A549 (cell line): ENCODE measurements at regions not wholly inside any gene's neighbourhood (a gene's known extent, or its start where the extent isn't known, plus 50 kb on each side); places are given as distances from the start of the nearest gene placed in this dataset.

Experiments
- ATAC-seq, 2 experiments: fragments of 200-7000 bp in 1 of 2; fragments of >200 bp in 1 of 2; cut with Nextera tagmentation in 1 of 2; cut with Tn5 transposase in 1 of 2; 3 replicates each; pipeline versions ENCODE4 v1.8.0 to v1.9.1; 2018 to 2020; ENCODE audit warnings: mild to moderate bottlenecking in 1 of 2, moderate library complexity in 1 of 2
- CTCF ChIA-PET: fragments of 300-600 bp; sonication (Branson Sonifier 250); formaldehyde crosslinking; extraction: SDS; loops from one replicate; lab custom pipeline; 2021; ENCODE audit warnings: antibody characterized with exemption, inconsistent platforms; lab: Yijun Ruan, JAX
- POLR2A ChIA-PET: fragments of 350-600 bp; formaldehyde crosslinking; extraction: SDS; loops from one replicate; lab custom pipeline; 2021; ENCODE audit warnings: antibody characterized with exemption, inconsistent platforms; lab: Yijun Ruan, JAX
- DNase-seq, 2 experiments: peaks; one replicate each; pipeline versions ENCODE4 v3.0.0 to v3.0.0-alpha.2; 2011 to 2016; ENCODE audit warnings: low read depth in 1 of 2, low spot score in 1 of 2
- FAIRE-seq: peaks from 2 replicates; lab custom pipeline; 2011; peaks lifted over from hg19 to GRCh38; lab: Jason Lieb, UNC
- H3K27ac ChIP-seq, 2 experiments: fragments of >200 bp; sonication (Bioruptor Twin); formaldehyde crosslinking; 3 replicates each; pipeline ENCODE4 v1.5.1; 2016 to 2017
- H3K4me1 ChIP-seq: fragments of >200 bp; sonication (Bioruptor Twin); formaldehyde crosslinking; 3 replicates; pipeline ENCODE4 v1.6.1; 2016
- H3K4me2 ChIP-seq: fragments of >200 bp; sonication (Bioruptor Twin); formaldehyde crosslinking; 3 replicates; pipeline ENCODE4 v1.6.1; 2016
- H3K4me3 ChIP-seq: fragments of >200 bp; sonication (Bioruptor Twin); formaldehyde crosslinking; 3 replicates; pipeline ENCODE4 v1.5.1; 2016
- H3K9me3 ChIP-seq: fragments of >200 bp; sonication (Bioruptor Twin); formaldehyde crosslinking; 3 replicates; pipeline ENCODE4 v1.6.1; 2016
- ATOH8 ChIP-seq: fragments of 250-450 bp; sonication (Bioruptor Pico); IDR thresholded peaks from 2 replicates; pipeline ENCODE4 v1.5.0; 2020; ENCODE audit warnings: low read depth, mild to moderate bottlenecking, moderate library complexity
- EP300 ChIP-seq, 2 experiments: fragments of >200 bp; sonication (Bioruptor Twin); formaldehyde crosslinking; IDR thresholded peaks; 2 replicates in 1 of 2; 3 replicates in 1 of 2; pipeline ENCODE4 v1.6.1; 2016 to 2017
- GATA3 ChIP-seq: IDR thresholded peaks from 2 replicates; pipeline ENCODE4 v1.6.1; 2012; ENCODE audit warnings: borderline replicate concordance
- HMGXB4 ChIP-seq: fragments of 250-450 bp; sonication (Bioruptor Pico); IDR thresholded peaks from 2 replicates; pipeline ENCODE4 v1.5.0; 2021; ENCODE audit warnings: mild to moderate bottlenecking, moderate library complexity, borderline replicate concordance
- HOXB5 ChIP-seq: fragments of 250-450 bp; sonication (Bioruptor Pico); IDR thresholded peaks from 2 replicates; pipeline ENCODE4 v1.5.0; 2020; ENCODE audit warnings: mild to moderate bottlenecking, moderate library complexity
- JUNB ChIP-seq: fragments of >200 bp; sonication (Bioruptor Twin); formaldehyde crosslinking; IDR thresholded peaks from 2 replicates; pipeline ENCODE4 v1.6.1; 2016
- KDM1A ChIP-seq: fragments of 200-600 bp; sonication (generic); IDR thresholded peaks from 2 replicates; pipeline ENCODE4 v1.6.1; 2016; ENCODE audit warnings: low read depth, mild to moderate bottlenecking
- MAFK ChIP-seq: fragments of 450-650 bp; IDR thresholded peaks from 2 replicates; pipeline ENCODE4 v1.6.1; 2014; ENCODE audit not compliant: partially characterized antibody
- MAZ ChIP-seq: fragments of 150-350 bp; IDR thresholded peaks from 2 replicates; pipeline ENCODE4 v1.6.1; 2014; ENCODE audit warnings: antibody characterized with exemption, low read depth, low read length, borderline replicate concordance
- NR3C1 ChIP-seq: fragments of >200 bp; sonication (Bioruptor Twin); formaldehyde crosslinking; IDR thresholded peaks from 3 replicates; pipeline ENCODE4 v1.6.1; 2017
- RAD21 ChIP-seq, 2 experiments: fragments of >200 bp in 1 of 2; sonication (Bioruptor Twin) in 1 of 2; formaldehyde crosslinking in 1 of 2; IDR thresholded peaks in 1 of 2; conservative IDR thresholded peaks in 1 of 2; 2 replicates in 1 of 2; 3 replicates in 1 of 2; pipeline ENCODE4 v1.6.1; 2012 to 2018; ENCODE audit warnings: inconsistent platforms in 1 of 2
- RCOR1 ChIP-seq: fragments of 150-350 bp; IDR thresholded peaks from 2 replicates; pipeline ENCODE4 v1.6.1; 2014; ENCODE audit warnings: antibody characterized with exemption, low read length, low read depth
- RFX5 ChIP-seq: fragments of 450-650 bp; IDR thresholded peaks from 2 replicates; pipeline ENCODE4 v1.7.1; 2014; ENCODE audit warnings: antibody characterized with exemption, mild to moderate bottlenecking, moderate library complexity
- SMC3 ChIP-seq: fragments of >200 bp; sonication (Bioruptor Twin); formaldehyde crosslinking; IDR thresholded peaks from 3 replicates; pipeline ENCODE4 v1.6.1; 2018; ENCODE audit warnings: inconsistent platforms
- TFCP2L1 ChIP-seq: fragments of 250-450 bp; sonication (Bioruptor Pico); IDR thresholded peaks from 2 replicates; pipeline ENCODE4 v1.5.0; 2021; ENCODE audit warnings: mild to moderate bottlenecking
- ZFP36 ChIP-seq: fragments of 450-650 bp; IDR thresholded peaks from 2 replicates; pipeline ENCODE4 v1.6.1; 2014; ENCODE audit warnings: borderline replicate concordance; ENCODE audit not compliant: partially characterized antibody
- WGBS: methylation state at CpG from one replicate; pipeline ENCODE4 v1.1.6; 2017; ENCODE audit errors: missing lambda C conversion rate; 5-methylcytosine and 5-hydroxymethylcytosine counted together

- Histone ChIP-seq H3K9me3 (no peaks in the 10 kb centered on the region), H3K4me1 (peaks cover 58% of the 10 kb centered on the region), H3K4me2 (no peak overlapping the region), H3K27ac (peak overlapping the region; percentile 83 to 88), H3K4me3 (no peak overlapping the region)
- no peak for DNase-seq
- ATAC-seq, result no peak
- 98% methylated on average over 3 of the region's 3 CpGs for WGBS
- no peak for FAIRE-seq
- ChIA-PET CTCF (no interaction called here), POLR2A (no interaction called here)
- TF ChIP-seq MAZ (no peak), JUNB (no peak), HOXB5 (CRISPR knock-in tag) (no peak), KDM1A (no peak), RCOR1 (no peak), MAFK (no peak), GATA3 (no peak), SMC3 (no peak)
These were observed 117.3 kb downstream of the RHOU start for GRCh38 chr1:228852511-228853088.

GRCh38 chr1:228853191-228853590, 117.9 kb downstream of the RHOU start:
- DNase-seq, result no peak
- POLR2A ChIA-PET, result no interaction called here
- no peak overlapping the region for H3K4me2 ChIP-seq
- peak overlapping the region; percentile 19 to 26; a peak in 4 of 6 replicates for H3K27ac ChIP-seq
- H3K9me3 ChIP-seq, result no peaks in the 10 kb centered on the region
- no peak for TF ChIP-seq MAZ
- no peak for TF ChIP-seq TFCP2L1 (CRISPR knock-in tag)
- TF ChIP-seq RFX5, result no peak
- no peak for TF ChIP-seq EP300 (IDR thresholded peaks at IDR 0.05)
- TF ChIP-seq NR3C1, result no peak
- TF ChIP-seq RAD21 (conservative IDR thresholded peaks at IDR 0.05 in 1 of 2, IDR thresholded peaks at IDR 0.05 in 1 of 2), result no peak
- no peak for TF ChIP-seq MAFK
- TF ChIP-seq HMGXB4 (CRISPR knock-in tag), result no peak
- TF ChIP-seq ATOH8 (CRISPR knock-in tag), result no peak
- no peak for TF ChIP-seq ZFP36
- TF ChIP-seq, all 56 proteins: peak for 0
- ATAC-seq, result no peak
- no peak for FAIRE-seq
- H3K4me3 ChIP-seq, result no peak overlapping the region
- CTCF ChIA-PET, result no interaction called here
- 87% methylated on average over 2 of the region's 2 CpGs for WGBS
- peaks cover 54% of the 10 kb centered on the region for H3K4me1 ChIP-seq

- no peak for FAIRE-seq
- ChIA-PET CTCF (interaction anchor here (1.5 kb wide), 1 partner anchor 27 kb away, joined by 3 read pairs; no protein-coding TSS in a partner anchor), POLR2A (no interaction called here)
These were observed 118.4 kb downstream of the RHOU start for GRCh38 chr1:228853637-228854036.

More at GRCh38 chr1:228853637-228854036, 118.4 kb downstream of the RHOU start:
- DNase-seq (no peak), ATAC-seq (no peak)
- no peak overlapping the region for H3K4me2 ChIP-seq
- H3K4me3 ChIP-seq, result no peak overlapping the region
- no peaks in the 10 kb centered on the region for H3K9me3 ChIP-seq
- 0 out of 2 replicates have a peak, but pooled peaks have one; percentile 5 for TF ChIP-seq JUNB
- TF ChIP-seq HMGXB4 (CRISPR knock-in tag), result no peak
- WGBS, result 49% methylated on average over 1 of the region's 1 CpG
- H3K4me1 ChIP-seq, result peaks cover 49% of the 10 kb centered on the region
- peak overlapping the region; percentile 19 to 26; a peak in 4 of 6 replicates for H3K27ac ChIP-seq
